SK-N-SH (cell line): ENCODE measurements at regions not wholly inside any gene's neighbourhood (a gene's known extent, or its start where the extent isn't known, plus 50 kb on each side); places are given as distances from the start of the nearest gene placed in this dataset.

Experiments
- CTCF ChIA-PET: fragments of 300-600, 350-600 bp; formaldehyde crosslinking; extraction: SDS; loops from one replicate; lab custom pipeline; 2021; lab: Yijun Ruan, JAX
- POLR2A ChIA-PET: fragments of 350-600 bp; sonication (Branson Sonifier 250); formaldehyde crosslinking; extraction: SDS; loops from one replicate; lab custom pipeline; 2020; ENCODE audit warnings: antibody characterized with exemption, inconsistent platforms; lab: Yijun Ruan, JAX
- DNase-seq: peaks from one replicate; pipeline ENCODE4 v3.0.0; 2012
- H2AFZ ChIP-seq: fragments of 200-600 bp; sonication (generic); 2 replicates; pipeline ENCODE4 v1.8.1; 2016; ENCODE audit warnings: antibody characterized with exemption, mild to moderate bottlenecking, low read depth
- H3F3A ChIP-seq: fragments of 200-600 bp; sonication (generic); replicated peaks from 2 replicates; pipeline ENCODE3; 2016; ENCODE audit warnings: antibody characterized with exemption, mild to moderate bottlenecking; ENCODE audit not compliant: insufficient read depth
- H3K27ac ChIP-seq, 2 experiments: fragments of 200-500 bp in 1 of 2; fragments of 200-600 bp in 1 of 2; sonication (Bioruptor generic) in 1 of 2; sonication (generic), shearing (Covaris generic) in 1 of 2; 2 replicates each; pipeline versions ENCODE4 v1.5.1 to v1.6.1; 2014 to 2016; ENCODE audit warnings: low read depth in 2 of 2, inconsistent platforms in 1 of 2, low read length in 1 of 2, mild to moderate bottlenecking in 1 of 2, mixed read lengths in 1 of 2
- H3K27me3 ChIP-seq: fragments of 200-600 bp; sonication (generic), shearing (Covaris generic); 2 replicates; pipeline ENCODE4 v1.6.1; 2016; ENCODE audit warnings: mixed run types; ENCODE audit not compliant: insufficient read depth
- H3K36me3 ChIP-seq, 2 experiments: fragments of 200-500 bp in 1 of 2; fragments of 200-600 bp in 1 of 2; sonication (Bioruptor generic) in 1 of 2; sonication (generic) in 1 of 2; replicated peaks in 1 of 2; 2 replicates each; pipeline versions ENCODE3 to v1.5.1; 2014 to 2016; ENCODE audit warnings: low read length in 1 of 2, mild to moderate bottlenecking in 1 of 2; ENCODE audit not compliant: insufficient read depth in 2 of 2, control insufficient read depth in 1 of 2
- H3K4me1 ChIP-seq, 2 experiments: fragments of 200-500 bp in 1 of 2; fragments of 200-600 bp in 1 of 2; sonication (Bioruptor generic) in 1 of 2; sonication (generic), shearing (Covaris generic) in 1 of 2; 2 replicates each; pipeline versions ENCODE4 v1.5.1 to v1.6.1; 2014 to 2016; ENCODE audit warnings: low read depth in 1 of 2, low read length in 1 of 2, mixed run types in 1 of 2; ENCODE audit not compliant: insufficient read depth in 2 of 2, control insufficient read depth in 1 of 2
- H3K4me2 ChIP-seq: fragments of 200-600 bp; sonication (generic), shearing (Covaris generic); 2 replicates; pipeline ENCODE4 v1.6.1; 2017; ENCODE audit warnings: mixed run types
- H3K4me3 ChIP-seq, 2 experiments: fragments of 200-500 bp in 1 of 2; fragments of 200-600 bp in 1 of 2; sonication (Bioruptor generic) in 1 of 2; sonication (generic), shearing (Covaris generic) in 1 of 2; 2 replicates each; pipeline versions ENCODE4 v1.5.1 to v1.8.1; 2014 to 2016; ENCODE audit warnings: low read depth in 2 of 2, inconsistent platforms in 1 of 2, low read length in 1 of 2, mild to moderate bottlenecking in 1 of 2, mixed read lengths in 1 of 2, moderate library complexity in 1 of 2
- H3K79me2 ChIP-seq: fragments of 200-600 bp; sonication (generic); 2 replicates; pipeline ENCODE4 v1.8.1; 2017; ENCODE audit warnings: mild to moderate bottlenecking; ENCODE audit not compliant: insufficient read depth
- H3K9ac ChIP-seq: fragments of 200-600 bp; sonication (generic); 2 replicates; pipeline ENCODE4 v1.6.1; 2017; ENCODE audit warnings: mixed run types
- H3K9me2 ChIP-seq: fragments of 200-600 bp; sonication (generic); 2 replicates; pipeline ENCODE4 v1.6.1; 2017; ENCODE audit warnings: mixed run types
- H3K9me3 ChIP-seq: fragments of 200-600 bp; sonication (generic); 2 replicates; pipeline ENCODE4 v1.6.1; 2017; ENCODE audit warnings: mixed run types, mild to moderate bottlenecking, moderate library complexity
- H4K20me1 ChIP-seq: fragments of 200-600 bp; sonication (generic); 2 replicates; pipeline ENCODE4 v1.6.1; 2017; ENCODE audit warnings: mild to moderate bottlenecking, mixed run types; ENCODE audit not compliant: insufficient read depth
- ELF1 ChIP-seq: IDR thresholded peaks from 2 replicates; pipeline ENCODE4 v1.4.0; 2012
- FOXM1 ChIP-seq: IDR thresholded peaks from 2 replicates; pipeline ENCODE4 v1.4.0; 2012; ENCODE audit warnings: low read depth, mild to moderate bottlenecking
- GABPA ChIP-seq: IDR thresholded peaks from 2 replicates; pipeline ENCODE4 v1.4.0; 2012; ENCODE audit warnings: low read depth, mild to moderate bottlenecking
- GATA2 ChIP-seq: sonication (generic); formaldehyde crosslinking; IDR thresholded peaks from 2 replicates; pipeline ENCODE4 v1.5.0; 2020; ENCODE audit warnings: mild to moderate bottlenecking, missing genetic modification reagents
- MAX ChIP-seq: IDR thresholded peaks from 2 replicates; pipeline ENCODE4 v1.4.0; 2012; ENCODE audit warnings: low read depth
- MEF2A ChIP-seq: IDR thresholded peaks from 2 replicates; pipeline ENCODE4 v1.4.0; 2012; ENCODE audit warnings: low read depth, borderline replicate concordance
- MXI1 ChIP-seq: IDR thresholded peaks from 2 replicates; pipeline ENCODE4 v1.6.1; 2012; ENCODE audit warnings: mild to moderate bottlenecking, low read depth, low read length, improper control_type of control experiment
- NFIC ChIP-seq: IDR thresholded peaks from 2 replicates; pipeline ENCODE4 v1.4.0; 2012; ENCODE audit warnings: borderline replicate concordance
- NRF1 ChIP-seq: IDR thresholded peaks from 2 replicates; pipeline ENCODE4 v1.6.1; 2012; ENCODE audit warnings: low read depth, mild to moderate bottlenecking, low read length
- RAD21 ChIP-seq: IDR thresholded peaks from 2 replicates; pipeline ENCODE4 v1.6.1; 2012; ENCODE audit warnings: mild to moderate bottlenecking, low read length
- RCOR1 ChIP-seq: fragments of 150-350 bp; IDR thresholded peaks from 2 replicates; pipeline ENCODE4 v1.6.1; 2017; ENCODE audit warnings: antibody characterized with exemption, low read length
- REST ChIP-seq: IDR thresholded peaks from 2 replicates; pipeline ENCODE4 v1.6.1; 2012; ENCODE audit warnings: mild to moderate bottlenecking, low read depth, low read length, moderate library complexity
- SIN3A ChIP-seq: IDR thresholded peaks from 2 replicates; pipeline ENCODE4 v1.6.1; 2012; ENCODE audit warnings: low read depth, mild to moderate bottlenecking, low read length, moderate library complexity, borderline replicate concordance
- TCF12 ChIP-seq: IDR thresholded peaks from 2 replicates; pipeline ENCODE4 v1.4.0; 2012
- USF1 ChIP-seq: IDR thresholded peaks from 2 replicates; pipeline ENCODE4 v1.4.0; 2012; ENCODE audit warnings: low read depth, borderline replicate concordance
- ZBTB33 ChIP-seq: IDR thresholded peaks from 2 replicates; pipeline ENCODE4 v1.4.0; 2012; ENCODE audit warnings: low read depth, borderline replicate concordance
- WGBS: methylation state at CpG from one replicate; pipeline ENCODE4 v1.1.6; 2017; ENCODE audit warnings: low lambda C conversion rate; 5-methylcytosine and 5-hydroxymethylcytosine counted together
- TF ChIP-seq, protein P1 (sequence below): fragments of 150-350 bp; IDR thresholded peaks from 2 replicates; pipeline ENCODE4 v1.6.1; 2016; ENCODE audit warnings: mild to moderate bottlenecking, low read depth, low read length
- TF ChIP-seq, protein P2 (sequence below): fragments of 200-600 bp; sonication (generic); IDR thresholded peaks from 2 replicates; pipeline ENCODE4 v1.6.1; 2017; ENCODE audit warnings: antibody characterized with exemption, mild to moderate bottlenecking, moderate library complexity

DNA sequence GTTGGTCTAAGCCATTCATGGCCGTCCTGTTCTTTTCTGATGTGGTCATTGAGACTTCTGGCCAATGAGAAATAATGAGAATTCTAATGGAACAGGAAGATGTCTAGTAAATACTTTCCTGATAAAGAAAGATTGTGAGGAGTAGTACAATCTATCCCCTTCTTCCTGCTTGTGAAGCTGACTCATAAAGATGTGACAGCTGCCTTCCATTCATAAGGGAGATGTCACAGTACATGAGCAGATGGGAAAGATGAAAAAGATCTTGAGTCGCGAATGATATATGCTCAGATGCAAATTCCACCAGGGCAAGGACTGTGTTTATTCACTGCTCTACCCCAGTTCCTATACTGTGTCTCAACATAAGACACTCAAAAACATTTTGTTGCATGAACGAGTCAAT, 111.7 kb upstream of the FOXF1 start (continued):
- TF ChIP-seq, protein P1, sequence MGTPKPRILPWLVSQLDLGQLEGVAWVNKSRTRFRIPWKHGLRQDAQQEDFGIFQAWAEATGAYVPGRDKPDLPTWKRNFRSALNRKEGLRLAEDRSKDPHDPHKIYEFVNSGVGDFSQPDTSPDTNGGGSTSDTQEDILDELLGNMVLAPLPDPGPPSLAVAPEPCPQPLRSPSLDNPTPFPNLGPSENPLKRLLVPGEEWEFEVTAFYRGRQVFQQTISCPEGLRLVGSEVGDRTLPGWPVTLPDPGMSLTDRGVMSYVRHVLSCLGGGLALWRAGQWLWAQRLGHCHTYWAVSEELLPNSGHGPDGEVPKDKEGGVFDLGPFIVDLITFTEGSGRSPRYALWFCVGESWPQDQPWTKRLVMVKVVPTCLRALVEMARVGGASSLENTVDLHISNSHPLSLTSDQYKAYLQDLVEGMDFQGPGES: no peak

GRCh38 chr16:86401126-86401525, 109.2 kb upstream of the FOXF1 start:
- Histone ChIP-seq H3K4me1 (peaks cover 2 to 16% of the 10 kb centered on the region in 2 experiments; a peak in 3 of 4 replicates), H3K27ac (no peak overlapping the region), H3K9me3 (no peaks in the 10 kb centered on the region), H3K4me3 (no peak overlapping the region), H4K20me1 (no peaks in the 10 kb centered on the region), H3K36me3 (no peaks in the 10 kb centered on the region), H3K9me2 (no peaks in the 10 kb centered on the region), H3F3A (peaks cover 21% of the 10 kb centered on the region), H3K9ac (no peak overlapping the region), H3K4me2 (no peak overlapping the region), H3K27me3 (no peaks in the 10 kb centered on the region), H3K79me2 (no peaks in the 10 kb centered on the region), H2AFZ (no peak overlapping the region)
- POLR2A ChIA-PET: no interaction called here
- 78% methylated on average over 8 of the region's 8 CpGs for WGBS
- DNase-seq: no peak
- CTCF ChIA-PET: no interaction called here
- TF ChIP-seq REST (no peak), MAX (no peak), RCOR1 (no peak), MEF2A (no peak)

DNA sequence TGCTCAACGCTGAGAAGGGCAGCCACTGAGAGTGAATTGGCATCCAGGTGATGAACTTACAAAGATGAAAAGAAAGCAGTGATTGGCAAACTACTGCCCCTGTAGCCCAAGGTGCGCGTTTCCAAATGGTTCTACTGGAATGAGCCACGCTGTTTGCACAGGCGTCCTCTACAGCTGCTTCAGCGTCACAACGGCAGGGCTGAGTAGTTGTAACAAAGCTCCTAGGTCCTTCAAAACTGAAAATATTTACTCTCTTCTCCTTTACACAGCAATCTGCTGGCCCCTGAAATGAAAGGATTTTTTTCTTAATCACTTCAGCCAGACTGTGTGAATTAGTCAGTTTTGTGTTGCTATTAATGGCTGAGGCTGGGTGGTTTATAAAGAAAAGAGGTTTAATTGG, 107.2 kb upstream of the FOXF1 start:
- Histone ChIP-seq H3K9me3 (no peaks in the 10 kb centered on the region), H3K4me1 (peaks cover 0 to under 1% of the 10 kb centered on the region in 2 experiments; a peak in 2 of 4 replicates), H3K27ac (no peak overlapping the region), H3K9me2 (no peaks in the 10 kb centered on the region), H2AFZ (no peak overlapping the region), H3F3A (peaks cover 13% of the 10 kb centered on the region), H3K79me2 (no peaks in the 10 kb centered on the region), H3K36me3 (no peaks in the 10 kb centered on the region), H3K4me2 (no peak overlapping the region), H3K27me3 (no peaks in the 10 kb centered on the region), H4K20me1 (no peaks in the 10 kb centered on the region), H3K9ac (no peak overlapping the region), H3K4me3 (no peak overlapping the region)
- ChIA-PET POLR2A (no interaction called here), CTCF (no interaction called here)
- no peak for DNase-seq
- 53% methylated on average over 7 of the region's 7 CpGs for WGBS
- TF ChIP-seq NRF1 (no peak), GABPA (no peak), SIN3A (no peak), GATA2 (no peak), MXI1 (no peak), ZBTB33 (no peak), TCF12 (no peak), MEF2A (no peak), USF1 (no peak), FOXM1 (no peak), NFIC (no peak), RAD21 (no peak), ELF1 (no peak)
- TF ChIP-seq, protein P2, sequence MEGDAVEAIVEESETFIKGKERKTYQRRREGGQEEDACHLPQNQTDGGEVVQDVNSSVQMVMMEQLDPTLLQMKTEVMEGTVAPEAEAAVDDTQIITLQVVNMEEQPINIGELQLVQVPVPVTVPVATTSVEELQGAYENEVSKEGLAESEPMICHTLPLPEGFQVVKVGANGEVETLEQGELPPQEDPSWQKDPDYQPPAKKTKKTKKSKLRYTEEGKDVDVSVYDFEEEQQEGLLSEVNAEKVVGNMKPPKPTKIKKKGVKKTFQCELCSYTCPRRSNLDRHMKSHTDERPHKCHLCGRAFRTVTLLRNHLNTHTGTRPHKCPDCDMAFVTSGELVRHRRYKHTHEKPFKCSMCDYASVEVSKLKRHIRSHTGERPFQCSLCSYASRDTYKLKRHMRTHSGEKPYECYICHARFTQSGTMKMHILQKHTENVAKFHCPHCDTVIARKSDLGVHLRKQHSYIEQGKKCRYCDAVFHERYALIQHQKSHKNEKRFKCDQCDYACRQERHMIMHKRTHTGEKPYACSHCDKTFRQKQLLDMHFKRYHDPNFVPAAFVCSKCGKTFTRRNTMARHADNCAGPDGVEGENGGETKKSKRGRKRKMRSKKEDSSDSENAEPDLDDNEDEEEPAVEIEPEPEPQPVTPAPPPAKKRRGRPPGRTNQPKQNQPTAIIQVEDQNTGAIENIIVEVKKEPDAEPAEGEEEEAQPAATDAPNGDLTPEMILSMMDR: no peak
